Neural progenitor cell (in vitro differentiated cells): ENCODE measurements at regions not wholly inside any gene's neighbourhood (a gene's known extent, or its start where the extent isn't known, plus 50 kb on each side); places are given as distances from the start of the nearest gene placed in this dataset.

Source experiments
- DNase-seq: peaks from one replicate; pipeline ENCODE4 v3.0.0-alpha.2; 2016; ENCODE audit warnings: low spot score
- H2AFZ ChIP-seq: fragments of 200-600 bp; sonication (generic); replicated peaks from 2 replicates; pipeline ENCODE4 v1.6.1; 2016; ENCODE audit warnings: antibody characterized with exemption
- H3F3A ChIP-seq: fragments of 200-600 bp; sonication (generic); 2 replicates; pipeline ENCODE4 v1.6.1; 2016; ENCODE audit warnings: antibody characterized with exemption, low read depth
- H3K27ac ChIP-seq: fragments of 200-600 bp; sonication (generic); 2 replicates; pipeline ENCODE4 v1.5.1; 2016; ENCODE audit warnings: mild to moderate bottlenecking
- H3K27me3 ChIP-seq: fragments of 200-600 bp; sonication (generic); 2 replicates; pipeline ENCODE4 v1.6.1; 2016; ENCODE audit warnings: mild to moderate bottlenecking, moderate library complexity
- H3K36me3 ChIP-seq: fragments of 200-600 bp; sonication (generic); 2 replicates; pipeline ENCODE4 v1.5.1; 2016
- H3K4me1 ChIP-seq: fragments of 200-600 bp; sonication (generic); 2 replicates; pipeline ENCODE4 v1.6.1; 2016; ENCODE audit warnings: mixed run types
- H3K4me2 ChIP-seq: fragments of 200-600 bp; sonication (generic); 2 replicates; pipeline ENCODE4 v1.6.1; 2016
- H3K4me3 ChIP-seq: fragments of 200-600 bp; sonication (generic); 2 replicates; pipeline ENCODE4 v1.5.1; 2016
- H3K79me2 ChIP-seq: fragments of 200-600 bp; sonication (generic); 2 replicates; pipeline ENCODE4 v1.6.1; 2016; ENCODE audit warnings: low read depth
- H3K9ac ChIP-seq: fragments of 200-600 bp; sonication (generic); 2 replicates; pipeline ENCODE4 v1.6.1; 2016
- H3K9me3 ChIP-seq: fragments of 200-600 bp; sonication (generic); 2 replicates; pipeline ENCODE4 v1.5.1; 2016; ENCODE audit warnings: low read depth
- H4K20me1 ChIP-seq: fragments of 200-600 bp; sonication (generic); 2 replicates; pipeline ENCODE4 v1.6.1; 2016; ENCODE audit warnings: low read depth
- H3K27ac Mint-ChIP-seq: 3 replicates; pipeline ENCODE4 v1.8.0; 2021; ENCODE audit warnings: mixed read lengths
- H3K27me3 Mint-ChIP-seq: 2 replicates; pipeline ENCODE4 v1.8.0; 2022; ENCODE audit warnings: low read depth, mild to moderate bottlenecking, inconsistent platforms, moderate library complexity, mixed read lengths; ENCODE audit not compliant: insufficient read depth
- H3K36me3 Mint-ChIP-seq: 3 replicates; pipeline ENCODE4 v1.8.0; 2021; ENCODE audit warnings: mixed read lengths
- H3K4me1 Mint-ChIP-seq: 3 replicates; pipeline ENCODE4 v1.8.0; 2021; ENCODE audit warnings: mixed read lengths
- H3K4me3 Mint-ChIP-seq: 3 replicates; pipeline ENCODE4 v1.8.0; 2021; ENCODE audit warnings: mild to moderate bottlenecking, moderate library complexity, mixed read lengths
- H3K9me3 Mint-ChIP-seq: 3 replicates; pipeline ENCODE4 v1.8.0; 2020; ENCODE audit warnings: mixed read lengths
- EZH2 ChIP-seq: fragments of 200-600 bp; sonication (generic); IDR thresholded peaks from 2 replicates; pipeline ENCODE4 v1.6.1; 2017; ENCODE audit warnings: antibody characterized with exemption, mild to moderate bottlenecking, moderate library complexity
- EZH2phosphoT487 ChIP-seq: fragments of 200-600 bp; sonication (generic); IDR thresholded peaks from 2 replicates; pipeline ENCODE4 v1.6.1; 2017; ENCODE audit warnings: antibody characterized with exemption
- TF ChIP-seq, protein P1 (sequence below): fragments of 200-600 bp; sonication (generic); IDR thresholded peaks from 2 replicates; pipeline ENCODE4 v1.5.1; 2017; ENCODE audit warnings: antibody characterized with exemption, mild to moderate bottlenecking

DNA sequence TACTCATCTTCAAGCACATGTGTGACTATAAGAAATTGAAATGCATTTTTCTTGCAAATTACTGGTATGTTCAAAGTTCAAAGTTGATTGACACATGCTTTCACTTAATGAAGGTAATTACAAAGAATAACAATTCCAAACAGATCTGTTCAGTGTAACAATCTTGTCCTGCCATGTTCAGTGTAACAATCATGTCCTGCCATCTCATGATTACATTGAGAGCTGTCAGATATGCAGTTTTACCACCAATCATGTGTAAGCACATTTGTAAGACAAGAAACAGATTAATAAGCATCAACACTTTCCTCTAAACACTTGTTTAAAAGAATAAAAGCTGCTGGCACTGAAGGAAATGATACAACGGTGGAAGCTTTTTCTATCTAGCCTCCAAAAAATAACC lies 80.3 kb upstream of the ZNF281 start:
- H3K9me3 Mint-ChIP-seq: no peaks in the 10 kb centered on the region
- DNase-seq: no peak
- H3K4me3 ChIP-seq: no peak overlapping the region
- no peak overlapping the region for H3K27ac Mint-ChIP-seq
- H3K27ac ChIP-seq: no peak overlapping the region
- H3K79me2 ChIP-seq: no peaks in the 10 kb centered on the region
- H4K20me1 ChIP-seq: no peaks in the 10 kb centered on the region
- H3F3A ChIP-seq: no peaks in the 10 kb centered on the region
- no peaks in the 10 kb centered on the region for H3K4me1 Mint-ChIP-seq
- H3K27me3 ChIP-seq: no peaks in the 10 kb centered on the region
- H3K36me3 ChIP-seq: no peaks in the 10 kb centered on the region
- TF ChIP-seq EZH2phosphoT487: no peak
- TF ChIP-seq, protein P1, sequence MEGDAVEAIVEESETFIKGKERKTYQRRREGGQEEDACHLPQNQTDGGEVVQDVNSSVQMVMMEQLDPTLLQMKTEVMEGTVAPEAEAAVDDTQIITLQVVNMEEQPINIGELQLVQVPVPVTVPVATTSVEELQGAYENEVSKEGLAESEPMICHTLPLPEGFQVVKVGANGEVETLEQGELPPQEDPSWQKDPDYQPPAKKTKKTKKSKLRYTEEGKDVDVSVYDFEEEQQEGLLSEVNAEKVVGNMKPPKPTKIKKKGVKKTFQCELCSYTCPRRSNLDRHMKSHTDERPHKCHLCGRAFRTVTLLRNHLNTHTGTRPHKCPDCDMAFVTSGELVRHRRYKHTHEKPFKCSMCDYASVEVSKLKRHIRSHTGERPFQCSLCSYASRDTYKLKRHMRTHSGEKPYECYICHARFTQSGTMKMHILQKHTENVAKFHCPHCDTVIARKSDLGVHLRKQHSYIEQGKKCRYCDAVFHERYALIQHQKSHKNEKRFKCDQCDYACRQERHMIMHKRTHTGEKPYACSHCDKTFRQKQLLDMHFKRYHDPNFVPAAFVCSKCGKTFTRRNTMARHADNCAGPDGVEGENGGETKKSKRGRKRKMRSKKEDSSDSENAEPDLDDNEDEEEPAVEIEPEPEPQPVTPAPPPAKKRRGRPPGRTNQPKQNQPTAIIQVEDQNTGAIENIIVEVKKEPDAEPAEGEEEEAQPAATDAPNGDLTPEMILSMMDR: no peak
- TF ChIP-seq EZH2: no peak
- H3K9ac ChIP-seq: no peak overlapping the region
- peaks cover 3% of the 10 kb centered on the region for H3K27me3 Mint-ChIP-seq
- no peaks in the 10 kb centered on the region for H3K4me1 ChIP-seq
- no peak overlapping the region for H3K4me2 ChIP-seq
- no peaks in the 10 kb centered on the region for H3K36me3 Mint-ChIP-seq
- no peak overlapping the region for H2AFZ ChIP-seq
- H3K9me3 ChIP-seq: no peaks in the 10 kb centered on the region
- no peak overlapping the region for H3K4me3 Mint-ChIP-seq

DNA sequence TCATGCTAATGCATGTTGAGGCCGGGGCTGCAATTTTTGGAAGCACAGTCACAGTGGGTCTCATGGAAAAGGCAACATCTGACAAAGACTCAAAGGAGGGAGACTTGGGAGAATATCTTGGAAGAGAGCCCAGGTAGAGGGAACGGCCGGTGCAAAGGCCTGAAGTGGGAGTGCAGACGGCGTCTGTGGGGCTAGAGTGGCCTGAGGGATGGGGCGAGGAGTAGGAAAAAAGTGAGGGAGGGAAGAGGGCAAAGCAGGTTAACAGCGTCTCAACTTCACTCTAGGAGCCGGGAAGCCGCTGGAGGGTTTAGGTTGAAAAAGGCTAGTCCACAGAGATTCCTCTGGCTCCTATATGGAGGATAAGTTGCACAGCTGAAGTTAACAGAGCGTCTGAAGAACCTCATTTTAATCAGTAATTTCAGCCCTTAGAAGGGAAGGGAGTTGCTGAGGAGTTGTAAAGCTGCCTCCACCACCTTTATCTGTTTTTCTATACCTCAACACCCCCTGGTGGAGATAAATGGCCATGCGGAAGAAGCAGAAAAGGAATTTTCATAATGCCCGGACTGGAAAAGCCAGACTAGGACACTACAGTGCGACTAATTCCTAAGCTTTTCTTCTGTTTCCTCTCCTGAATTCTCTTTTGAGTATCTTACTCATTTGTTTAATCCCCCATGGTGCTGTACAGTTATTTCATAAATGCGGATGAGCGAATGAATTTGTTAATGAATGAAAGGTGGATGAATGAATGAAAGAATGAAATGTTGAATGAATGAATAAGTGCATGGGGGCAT lies 78.7 kb upstream of the ZNF281 start:
- no peak overlapping the region for H3K27ac ChIP-seq
- Mint-ChIP-seq H3K4me1 (peaks cover 4% of the 10 kb centered on the region), H3K9me3 (no peaks in the 10 kb centered on the region), H3K4me3 (no peak overlapping the region), H3K36me3 (no peaks in the 10 kb centered on the region), H3K27ac (no peak overlapping the region), H3K27me3 (peaks cover 3% of the 10 kb centered on the region)
- DNase-seq: peak; percentile 81
- peak overlapping the region; percentile 29 for H3K4me2 ChIP-seq
- H3K9me3 ChIP-seq: no peaks in the 10 kb centered on the region
- no peaks in the 10 kb centered on the region for H4K20me1 ChIP-seq
- no peak for TF ChIP-seq EZH2
- TF ChIP-seq, protein P1: peak; percentile 89
- H3K4me3 ChIP-seq: no peak overlapping the region
- no peaks in the 10 kb centered on the region for H3F3A ChIP-seq
- no peaks in the 10 kb centered on the region for H3K79me2 ChIP-seq
- no peaks in the 10 kb centered on the region for H3K36me3 ChIP-seq
- H2AFZ ChIP-seq: peak overlapping the region; percentile 92
- H3K4me1 ChIP-seq: no peaks in the 10 kb centered on the region
- no peaks in the 10 kb centered on the region for H3K27me3 ChIP-seq
- no peak overlapping the region for H3K9ac ChIP-seq

DNA sequence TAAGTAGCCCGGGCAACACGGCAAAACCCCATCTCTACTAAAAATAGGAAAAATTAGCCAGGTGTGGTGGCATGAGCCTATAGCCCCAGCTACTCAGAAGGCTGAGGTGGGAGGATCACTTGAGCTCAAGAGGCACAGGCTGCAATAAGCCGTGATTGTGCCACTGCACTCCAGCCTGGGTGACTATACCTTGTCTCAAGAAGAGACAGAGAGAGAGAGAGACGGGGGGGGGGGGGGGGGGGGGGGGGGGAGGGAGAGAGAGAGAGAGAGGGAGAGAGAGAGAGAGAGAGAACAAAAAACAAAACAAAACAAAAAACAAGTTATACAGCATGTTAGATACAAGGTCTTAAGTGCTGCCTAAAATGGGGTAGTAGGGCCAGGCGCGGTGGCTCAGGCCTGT lies 77.8 kb upstream of the ZNF281 start:
- Histone ChIP-seq H3K4me1 (no peaks in the 10 kb centered on the region), H3F3A (no peaks in the 10 kb centered on the region), H2AFZ (no peak overlapping the region), H4K20me1 (no peaks in the 10 kb centered on the region), H3K36me3 (no peaks in the 10 kb centered on the region), H3K9ac (no peak overlapping the region), H3K4me3 (no peak overlapping the region), H3K27ac (no peak overlapping the region), H3K27me3 (no peaks in the 10 kb centered on the region), H3K4me2 (no peak overlapping the region), H3K79me2 (no peaks in the 10 kb centered on the region), H3K9me3 (no peaks in the 10 kb centered on the region)
- Mint-ChIP-seq H3K9me3 (no peaks in the 10 kb centered on the region), H3K27me3 (peaks cover 3% of the 10 kb centered on the region), H3K4me3 (no peak overlapping the region), H3K36me3 (no peaks in the 10 kb centered on the region), H3K4me1 (peaks cover 9% of the 10 kb centered on the region), H3K27ac (no peak overlapping the region)
- TF ChIP-seq EZH2 (no peak), EZH2phosphoT487 (no peak)
- TF ChIP-seq, protein P1: no peak
- DNase-seq: no peak
